GM18511 (cell line): ENCODE measurements at regions not wholly inside any gene's neighbourhood (a gene's known extent, or its start where the extent isn't known, plus 50 kb on each side); places are given as distances from the start of the nearest gene placed in this dataset.
"Not testable (repeated sequence)": the region's sequence is repeated elsewhere in the genome, so short reads cannot be mapped to it uniquely, and the experiment has no call there.

ENCODE experiments used
- ATAC-seq: cut with Tn5 transposase; IDR thresholded peaks from one replicate; pipeline ENCODE4 v1.9.1; 2021; ENCODE audit warnings: mild to moderate bottlenecking, moderate library complexity; ENCODE audit not compliant: unreplicated experiment

DNA sequence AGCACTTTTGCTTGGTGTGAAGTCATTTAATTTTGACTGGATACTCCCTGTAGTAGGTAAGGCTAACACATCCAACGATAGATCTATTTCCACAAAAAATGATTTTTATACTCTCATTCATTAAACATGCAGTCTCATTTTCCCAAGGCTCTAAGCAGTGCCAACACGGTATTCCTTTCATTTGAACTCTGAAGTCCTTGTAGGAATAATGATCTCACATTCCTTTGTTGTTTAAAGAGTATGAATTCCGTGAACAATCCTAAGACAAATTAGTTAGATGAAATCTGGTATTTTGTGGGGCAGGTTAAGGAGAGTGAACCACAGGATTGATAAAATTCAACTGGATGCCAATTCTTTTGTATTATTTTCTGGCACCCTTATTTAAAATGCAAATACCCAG lies 66.6 kb downstream of the LACC1 start:
- no peak for ATAC-seq

DNA sequence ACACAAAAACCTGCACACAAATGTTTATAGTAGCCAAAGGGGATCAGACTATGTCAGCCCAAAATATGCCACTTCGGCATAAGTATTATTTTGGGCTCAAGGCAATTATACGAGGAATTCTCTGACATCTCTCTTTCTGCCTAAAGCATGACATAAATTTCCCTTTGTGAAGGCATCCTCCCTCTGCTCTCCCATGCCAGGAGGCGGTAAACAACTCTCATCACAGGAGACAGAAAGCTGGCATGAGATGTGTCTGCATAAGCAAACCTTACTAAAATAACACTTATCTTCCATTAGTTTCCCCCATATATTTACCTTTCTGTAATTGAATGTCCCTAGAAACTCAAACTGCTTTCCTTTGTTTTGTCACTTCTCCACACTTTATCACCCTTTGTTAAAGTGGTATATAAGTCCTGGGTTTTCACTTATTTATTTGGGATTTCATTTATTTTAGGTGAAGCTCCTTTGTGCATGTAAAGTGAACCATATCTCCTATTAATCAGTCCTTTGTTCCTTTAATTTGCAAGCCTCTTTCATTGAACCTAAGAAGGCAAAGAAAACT lies 68.3 kb downstream of the LACC1 start:
- no peak for ATAC-seq

DNA sequence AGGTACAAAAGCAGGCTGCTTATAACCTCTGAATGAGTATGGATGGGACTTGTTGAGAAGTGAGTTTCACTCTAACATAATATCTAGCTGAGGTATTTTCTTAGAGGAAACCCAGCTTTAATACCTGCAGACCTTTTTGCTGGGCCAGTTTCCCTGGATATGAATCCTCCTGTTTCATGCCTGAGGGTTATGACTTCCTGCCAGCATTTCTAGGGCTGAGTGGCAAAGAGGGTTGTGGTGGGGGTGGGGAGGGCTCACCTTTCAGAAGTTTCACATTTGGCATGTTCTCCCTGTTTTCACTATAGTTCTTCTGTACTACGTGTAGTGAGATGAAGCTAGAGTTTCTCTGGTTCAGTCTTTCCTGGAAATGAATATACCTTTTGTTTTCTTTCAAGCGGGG lies 73.7 kb downstream of the LACC1 start:
- ATAC-seq = no peak

DNA sequence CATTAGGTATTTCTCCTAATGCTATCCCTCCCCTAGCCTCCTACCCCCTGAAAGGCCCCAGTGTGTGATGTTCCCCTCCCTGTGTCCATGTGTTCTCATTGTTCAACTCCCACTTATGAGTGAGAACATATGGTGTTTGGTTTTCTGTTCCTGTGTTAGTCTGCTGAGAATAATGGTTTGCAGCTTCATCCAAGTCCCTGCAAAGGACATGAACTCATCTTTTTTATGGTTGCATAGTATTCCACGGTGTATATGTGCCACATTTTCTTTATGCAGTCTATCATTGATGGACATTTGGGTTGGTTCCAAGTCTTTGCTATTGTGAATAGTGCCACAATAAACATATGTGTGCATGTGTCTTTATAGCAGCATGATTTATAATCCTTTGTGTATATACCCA lies 77.3 kb downstream of the LACC1 start:
- ATAC-seq = not testable (repeated sequence)

DNA sequence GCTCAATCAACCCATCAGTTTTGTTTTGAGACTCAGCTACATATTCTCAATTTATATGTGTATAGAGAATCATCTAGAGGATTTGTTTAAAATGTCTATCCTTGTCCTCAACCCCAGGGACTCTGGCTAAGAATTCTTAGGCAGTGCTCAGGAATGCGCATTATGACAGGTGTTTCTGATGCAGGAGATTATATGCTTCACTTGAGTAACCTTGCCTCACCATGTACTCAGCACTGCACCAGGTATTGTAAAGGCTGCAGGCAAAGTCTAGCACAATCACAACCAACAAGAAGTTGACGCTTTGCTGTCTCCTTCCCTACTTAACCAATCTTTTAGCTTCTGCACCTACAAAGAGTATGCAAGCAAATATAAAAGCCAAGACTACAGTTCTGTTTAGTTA lies 79.6 kb downstream of the LACC1 start:
- no peak for ATAC-seq

DNA sequence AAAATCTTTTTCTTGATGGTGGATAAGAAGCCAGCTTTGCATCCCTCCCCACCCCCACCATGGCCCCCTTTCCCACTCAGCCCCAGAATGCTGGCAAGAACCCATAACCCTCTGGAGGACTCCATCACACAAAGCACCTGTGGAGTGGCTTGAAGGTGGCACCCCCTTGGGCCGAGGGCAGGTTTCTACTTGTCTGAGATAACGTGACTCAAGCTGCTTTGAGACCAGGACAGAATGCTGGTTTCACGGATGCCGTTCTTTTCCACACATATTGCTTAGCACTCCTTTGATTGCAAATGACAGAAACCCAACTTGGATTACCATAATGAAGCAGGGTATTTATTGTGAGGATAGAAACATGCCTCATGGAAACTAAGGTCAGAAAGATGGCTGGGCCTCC lies 82.2 kb downstream of the LACC1 start:
- ATAC-seq = no peak

DNA sequence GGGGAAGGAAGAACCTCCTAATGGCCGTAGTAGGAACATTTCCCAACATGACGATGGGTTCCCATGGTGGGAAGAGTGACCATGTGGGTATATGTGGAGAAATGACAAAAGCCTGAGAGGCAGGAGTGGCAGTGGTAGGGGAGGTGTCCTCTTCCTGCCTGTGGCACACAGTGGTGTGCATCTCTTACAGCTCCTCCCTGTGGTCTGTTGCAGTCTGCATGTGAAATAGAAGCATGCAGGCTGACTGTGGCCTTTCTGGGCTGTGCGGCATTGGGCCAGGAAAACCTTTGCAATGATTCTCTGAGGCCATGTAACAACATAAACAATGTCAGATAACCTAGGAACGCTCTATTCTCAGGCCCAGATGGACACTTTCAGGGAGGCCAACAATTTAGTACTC lies 84.0 kb downstream of the LACC1 start:
- no peak for ATAC-seq

DNA sequence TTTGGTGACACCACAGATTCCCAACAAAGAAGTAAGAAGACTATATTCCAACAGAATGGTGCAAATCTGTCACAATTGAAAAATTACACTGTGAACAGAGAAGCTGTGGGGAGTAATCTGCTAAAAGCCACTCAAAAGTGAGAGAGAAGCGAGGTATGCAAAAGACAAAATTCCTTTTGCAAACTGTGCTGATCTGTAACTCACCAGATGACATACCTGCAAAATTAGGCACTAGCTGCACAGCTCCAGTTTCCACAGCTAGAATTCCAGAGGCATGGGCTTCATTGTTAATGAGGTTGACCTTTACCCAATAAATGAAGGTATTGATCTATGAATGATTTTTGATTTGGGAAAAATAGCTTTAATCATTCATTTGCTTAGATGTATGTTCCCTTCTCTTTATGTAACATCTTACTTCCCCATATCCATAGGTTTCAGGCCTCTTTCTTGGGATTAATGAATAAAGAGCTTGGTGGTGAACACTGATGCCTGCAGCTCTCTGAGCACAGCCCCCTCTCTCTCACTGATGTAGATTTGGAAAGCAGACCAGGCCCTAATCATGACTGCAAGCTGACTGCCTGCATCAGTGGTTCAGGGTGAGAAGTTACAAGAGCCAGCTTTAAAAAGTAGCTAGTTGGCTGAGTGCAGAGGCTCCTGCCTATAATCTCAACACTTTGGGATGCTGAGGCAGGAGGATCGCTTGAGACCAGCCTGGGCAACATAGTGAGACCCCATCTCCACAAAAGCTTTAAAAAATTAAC lies 85.2 kb downstream of the LACC1 start:
- ATAC-seq = no peak

DNA sequence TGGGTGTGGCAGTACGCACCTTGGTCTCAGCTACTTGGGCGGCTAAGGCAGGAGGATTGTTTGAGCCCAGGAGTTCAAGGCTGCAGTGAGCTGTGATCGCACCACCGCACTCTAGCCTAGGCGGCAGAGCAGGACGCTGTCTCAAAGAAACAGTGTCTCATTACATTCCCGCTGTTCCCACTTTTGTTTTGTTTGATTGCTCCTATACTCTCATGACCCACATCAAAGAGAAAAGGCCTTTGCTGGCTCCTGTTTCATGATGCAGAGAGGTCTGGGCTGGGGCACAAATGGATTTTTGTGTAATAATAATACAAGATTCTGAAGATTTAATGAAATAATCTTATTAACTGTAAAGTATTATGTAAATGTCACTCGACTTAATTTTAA lies 85.7 kb downstream of the LACC1 start:
- no peak for ATAC-seq

DNA sequence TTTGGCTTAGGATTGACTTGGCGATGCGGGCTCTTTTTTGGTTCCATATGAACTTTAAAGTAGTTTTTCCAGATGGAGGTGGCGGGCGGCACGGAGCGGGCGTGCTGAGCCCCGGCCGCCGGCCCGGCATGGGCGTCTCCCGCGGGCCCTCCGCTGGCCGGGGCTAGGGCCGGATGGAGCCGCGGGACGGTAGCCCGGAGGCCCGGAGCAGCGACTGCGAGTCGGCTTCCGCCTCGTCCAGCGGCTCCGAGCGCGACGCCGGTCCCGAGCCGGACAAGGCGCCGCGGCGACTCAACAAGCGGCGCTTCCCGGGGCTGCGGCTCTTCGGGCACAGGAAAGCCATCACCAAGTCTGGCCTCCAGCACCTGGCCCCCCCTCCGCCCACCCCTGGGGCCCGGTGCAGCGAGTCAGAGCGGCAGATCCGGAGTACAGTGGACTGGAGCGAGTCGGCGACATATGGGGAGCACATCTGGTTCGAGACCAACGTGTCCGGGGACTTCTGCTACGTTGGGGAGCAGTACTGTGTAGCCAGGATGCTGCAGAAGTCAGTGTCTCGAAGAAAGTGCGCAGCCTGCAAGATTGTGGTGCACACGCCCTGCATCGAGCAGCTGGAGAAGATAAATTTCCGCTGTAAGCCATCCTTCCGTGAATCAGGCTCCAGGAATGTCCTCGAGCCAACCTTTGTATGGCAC lies 88.7 kb downstream of the LACC1 start:
- not testable (repeated sequence) for ATAC-seq

DNA sequence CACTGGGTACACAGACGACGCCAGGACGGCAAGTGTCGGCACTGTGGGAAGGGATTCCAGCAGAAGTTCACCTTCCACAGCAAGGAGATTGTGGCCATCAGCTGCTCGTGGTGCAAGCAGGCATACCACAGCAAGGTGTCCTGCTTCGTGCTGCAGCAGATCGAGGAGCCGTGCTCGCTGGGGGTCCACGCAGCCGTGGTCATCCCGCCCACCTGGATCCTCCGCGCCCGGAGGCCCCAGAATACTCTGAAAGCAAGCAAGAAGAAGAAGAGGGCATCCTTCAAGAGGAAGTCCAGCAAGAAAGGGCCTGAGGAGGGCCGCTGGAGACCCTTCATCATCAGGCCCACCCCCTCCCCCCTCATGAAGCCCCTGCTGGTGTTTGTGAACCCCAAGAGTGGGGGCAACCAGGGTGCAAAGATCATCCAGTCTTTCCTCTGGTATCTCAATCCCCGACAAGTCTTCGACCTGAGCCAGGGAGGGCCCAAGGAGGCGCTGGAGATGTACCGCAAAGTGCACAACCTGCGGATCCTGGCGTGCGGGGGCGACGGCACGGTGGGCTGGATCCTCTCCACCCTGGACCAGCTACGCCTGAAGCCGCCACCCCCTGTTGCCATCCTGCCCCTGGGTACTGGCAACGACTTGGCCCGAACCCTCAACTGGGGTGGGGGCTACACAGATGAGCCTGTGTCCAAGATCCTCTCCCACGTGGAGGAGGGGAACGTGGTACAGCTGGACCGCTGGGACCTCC lies 89.4 kb downstream of the LACC1 start:
- ATAC-seq = not testable (repeated sequence)

DNA sequence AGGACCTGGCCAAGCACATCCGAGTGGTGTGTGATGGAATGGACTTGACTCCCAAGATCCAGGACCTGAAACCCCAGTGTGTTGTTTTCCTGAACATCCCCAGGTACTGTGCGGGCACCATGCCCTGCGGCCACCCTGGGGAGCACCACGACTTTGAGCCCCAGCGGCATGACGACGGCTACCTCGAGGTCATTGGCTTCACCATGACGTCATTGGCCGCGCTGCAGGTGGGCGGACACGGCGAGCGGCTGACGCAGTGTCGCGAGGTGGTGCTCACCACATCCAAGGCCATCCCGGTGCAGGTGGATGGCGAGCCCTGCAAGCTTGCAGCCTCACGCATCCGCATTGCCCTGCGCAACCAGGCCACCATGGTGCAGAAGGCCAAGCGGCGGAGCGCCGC lies 90.2 kb downstream of the LACC1 start:
- ATAC-seq = not testable (repeated sequence)

DNA sequence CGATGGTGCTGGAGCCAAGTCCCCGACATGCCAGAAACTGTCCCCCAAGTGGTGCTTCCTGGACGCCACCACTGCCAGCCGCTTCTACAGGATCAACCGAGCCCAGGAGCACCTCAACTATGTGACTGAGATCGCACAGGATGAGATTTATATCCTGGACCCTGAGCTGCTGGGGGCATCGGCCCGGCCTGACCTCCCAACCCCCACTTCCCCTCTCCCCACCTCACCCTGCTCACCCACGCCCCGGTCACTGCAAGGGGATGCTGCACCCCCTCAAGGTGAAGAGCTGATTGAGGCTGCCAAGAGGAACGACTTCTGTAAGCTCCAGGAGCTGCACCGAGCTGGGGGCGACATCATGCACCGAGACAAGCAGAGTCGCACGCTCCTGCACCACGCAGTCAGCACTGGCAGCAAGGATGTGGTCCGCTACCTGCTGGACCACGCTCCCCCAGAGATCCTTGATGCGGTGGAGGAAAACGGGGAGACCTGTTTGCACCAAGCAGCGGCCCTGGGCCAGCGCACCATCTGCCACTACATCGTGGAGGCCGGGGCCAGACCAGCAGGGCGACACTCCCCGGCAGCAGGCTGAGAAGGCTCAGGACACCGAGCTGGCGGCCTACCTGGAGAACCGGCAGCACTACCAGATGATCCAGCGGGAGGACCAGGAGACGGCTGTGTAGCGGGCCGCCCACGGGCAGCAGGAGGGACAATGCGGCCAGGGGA lies 91.0 kb downstream of the LACC1 start:
- not testable (repeated sequence) for ATAC-seq

DNA sequence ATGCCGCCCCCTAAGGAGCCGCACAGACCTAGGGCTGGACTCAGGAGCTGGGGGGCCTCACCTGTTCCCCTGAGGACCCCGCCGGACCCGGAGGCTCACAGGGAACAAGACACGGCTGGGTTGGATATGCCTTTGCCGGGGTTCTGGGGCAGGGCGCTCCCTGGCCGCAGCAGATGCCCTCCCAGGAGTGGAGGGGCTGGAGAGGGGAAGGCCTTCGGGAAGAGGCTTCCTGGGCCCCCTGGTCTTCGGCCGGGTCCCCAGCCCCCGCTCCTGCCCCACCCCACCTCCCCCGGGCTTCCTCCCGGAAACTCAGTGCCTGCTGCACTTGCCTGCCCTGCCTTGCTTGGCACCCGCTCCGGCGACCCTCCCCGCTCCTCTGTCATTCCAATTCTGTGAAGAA lies 91.6 kb downstream of the LACC1 start:
- ATAC-seq = not testable (repeated sequence)

DNA sequence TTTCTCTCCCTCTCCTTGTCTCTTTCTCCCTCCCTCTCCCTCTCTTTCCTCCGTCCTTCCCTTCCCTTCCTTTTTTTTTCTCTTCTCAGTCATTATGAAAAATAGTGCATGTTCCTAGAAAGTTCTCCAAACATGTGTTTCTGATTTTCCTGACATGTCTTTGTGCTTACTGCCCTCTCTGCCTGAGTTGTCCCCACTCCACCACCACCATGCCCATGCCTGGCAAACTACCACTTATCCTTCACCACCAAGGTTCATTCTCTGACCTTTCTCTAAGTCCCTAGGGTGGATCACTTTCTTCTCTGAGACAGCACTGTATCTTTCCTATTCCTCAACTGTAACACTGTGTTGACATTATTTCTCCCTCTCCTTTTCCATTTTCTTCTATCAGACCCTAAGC lies 98.2 kb downstream of the LACC1 start:
- no peak for ATAC-seq

DNA sequence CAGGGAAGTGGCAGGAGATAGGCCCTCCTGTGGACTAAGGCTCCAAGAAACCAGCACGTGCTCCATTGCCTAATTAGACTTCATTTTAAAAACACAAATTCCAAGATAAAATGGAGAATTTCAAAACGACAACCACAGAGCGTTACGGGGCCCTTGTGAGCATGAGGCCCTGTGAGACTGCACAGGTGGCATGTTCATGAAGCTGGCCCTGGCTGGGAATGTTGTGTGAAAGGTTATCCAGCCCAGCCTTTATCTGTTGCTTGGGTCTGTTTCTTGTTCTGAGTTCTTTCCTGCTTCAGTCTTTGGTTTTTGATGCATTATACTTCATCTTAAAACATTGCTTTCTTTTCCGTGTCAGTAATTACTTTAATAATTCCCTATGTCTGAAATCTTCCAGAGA lies 99.0 kb downstream of the LACC1 start:
- no peak for ATAC-seq

DNA sequence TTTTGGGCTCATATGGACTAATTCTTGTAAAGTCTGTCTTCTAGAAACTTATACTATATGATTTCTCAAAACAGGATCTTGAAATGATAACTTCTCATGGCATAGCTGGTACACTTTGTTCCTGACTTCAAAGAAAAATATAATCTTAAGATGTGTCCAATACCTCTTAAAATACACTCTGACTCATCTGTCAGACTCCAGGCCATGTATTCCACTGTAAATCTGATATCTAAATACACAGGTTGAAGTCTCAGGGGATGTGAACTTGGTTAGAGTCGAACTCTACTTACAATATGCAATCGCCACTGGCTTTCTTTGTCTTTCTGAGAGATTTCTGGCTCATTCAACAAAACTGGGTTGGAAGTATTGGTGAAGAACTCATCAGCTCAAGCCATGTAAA lies 99.8 kb downstream of the LACC1 start:
- ATAC-seq = no peak

DNA sequence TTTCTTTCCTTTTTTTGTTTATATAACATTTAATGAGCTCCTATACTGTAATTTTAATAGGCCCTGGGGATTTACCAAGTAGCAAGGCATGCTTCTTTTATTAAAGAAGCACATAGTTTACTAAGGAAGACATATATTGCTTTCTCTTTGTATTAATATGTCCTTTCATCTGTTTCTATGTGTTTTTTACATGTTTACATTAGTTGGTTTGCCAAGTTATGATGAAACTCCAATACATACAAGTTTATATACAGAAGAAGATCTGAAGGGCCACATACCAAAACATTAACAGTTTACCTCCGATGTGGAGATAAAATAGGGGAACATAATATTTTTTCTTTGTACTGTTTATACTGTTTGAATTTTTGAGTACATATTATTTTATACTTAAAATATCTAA lies 100.9 kb downstream of the LACC1 start:
- ATAC-seq = no peak

DNA sequence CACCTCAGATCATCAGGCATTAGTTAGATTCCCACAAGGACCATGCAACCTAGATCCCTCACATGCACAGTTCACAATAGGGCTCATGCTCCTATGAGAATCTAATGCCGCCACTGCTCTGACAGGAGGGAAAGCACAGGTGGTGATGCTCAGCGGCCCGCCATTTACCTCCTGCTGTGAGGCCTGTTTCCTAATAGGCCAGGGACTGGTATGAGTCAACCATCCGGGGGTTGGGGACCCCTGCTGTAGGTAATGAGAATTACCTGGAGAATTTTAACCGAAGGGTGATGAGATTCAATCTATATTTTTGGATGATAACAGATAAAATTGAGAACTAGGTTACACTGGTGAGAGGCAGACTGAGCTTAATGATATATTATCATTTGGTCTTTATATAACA lies 101.4 kb downstream of the LACC1 start:
- no peak for ATAC-seq

DNA sequence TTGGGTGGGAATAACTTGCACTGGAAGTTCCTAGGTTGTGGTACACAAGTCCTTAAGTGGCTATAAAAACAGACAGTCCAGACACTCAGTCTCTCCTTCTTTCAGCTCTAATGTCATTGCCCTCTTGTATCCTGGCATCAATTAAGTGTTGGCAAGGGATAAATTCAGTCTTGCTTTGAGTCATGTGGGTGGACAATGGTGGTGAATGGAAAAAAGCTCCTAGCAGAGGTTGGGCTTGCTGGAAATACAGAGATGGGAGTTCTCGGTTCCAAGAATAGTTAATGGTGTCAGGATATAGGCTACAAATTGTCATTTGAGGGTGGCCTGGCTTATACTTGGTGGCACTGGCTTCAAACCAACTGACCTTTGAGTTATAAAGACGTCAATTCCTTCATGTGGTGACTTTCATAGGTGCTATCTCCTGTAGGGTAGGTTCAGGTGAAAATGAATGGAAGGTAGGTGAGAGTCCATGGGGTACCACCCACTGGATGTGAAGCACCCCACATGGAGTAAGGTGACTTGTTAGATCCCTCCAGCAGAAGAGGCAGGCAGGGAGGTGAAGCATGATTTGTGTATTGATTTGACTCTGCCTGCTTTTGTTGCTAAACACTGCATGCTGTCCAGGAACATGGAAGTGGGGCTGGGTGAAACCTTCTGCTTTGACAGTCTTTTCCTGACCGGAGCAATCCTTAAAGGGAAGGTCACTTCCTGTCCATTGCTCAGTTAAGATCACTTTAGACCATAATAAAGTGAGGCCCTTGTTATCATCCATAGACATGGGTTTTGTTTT lies 102.0 kb downstream of the LACC1 start:
- ATAC-seq = no peak
